KMS-11 (cell line): ENCODE measurements at regions not wholly inside any gene's neighbourhood (a gene's known extent, or its start where the extent isn't known, plus 50 kb on each side); places are given as distances from the start of the nearest gene placed in this dataset.

Experiments used
- H2AFZ ChIP-seq: fragments of 200-600 bp; sonication (generic); 2 replicates; pipeline ENCODE4 v1.6.1; 2016; ENCODE audit warnings: antibody characterized with exemption, mixed run types, low read depth
- H3K27ac ChIP-seq: fragments of 200-600 bp; sonication (generic); 2 replicates; pipeline ENCODE4 v1.6.1; 2016; ENCODE audit warnings: mild to moderate bottlenecking, mixed run types
- H3K27me3 ChIP-seq: fragments of 200-600 bp; sonication (generic); 2 replicates; pipeline ENCODE4 v1.6.1; 2017; ENCODE audit warnings: mild to moderate bottlenecking, low read depth, mixed run types, moderate library complexity; ENCODE audit not compliant: insufficient read depth
- H3K36me3 ChIP-seq: fragments of 200-600 bp; sonication (generic); 2 replicates; pipeline ENCODE4 v1.6.1; 2017; ENCODE audit warnings: mild to moderate bottlenecking, mixed run types; ENCODE audit not compliant: insufficient read depth
- H3K4me1 ChIP-seq: fragments of 200-600 bp; sonication (generic); 2 replicates; pipeline ENCODE4 v1.6.1; 2016; ENCODE audit warnings: mild to moderate bottlenecking, low read depth, mixed run types; ENCODE audit not compliant: poor library complexity, severe bottlenecking
- H3K4me2 ChIP-seq: fragments of 200-600 bp; sonication (generic); 2 replicates; pipeline ENCODE4 v1.7.0; 2016; ENCODE audit warnings: mild to moderate bottlenecking, mixed run types
- H3K4me3 ChIP-seq: fragments of 200-600 bp; sonication (generic); IDR thresholded peaks from 2 replicates; pipeline ENCODE4 v1.6.1; 2017; ENCODE audit warnings: low read depth, low read length, mixed read lengths; ENCODE audit not compliant: insufficient read depth
- H3K79me2 ChIP-seq: fragments of 200-600 bp; sonication (generic); 2 replicates; pipeline ENCODE4 v1.6.1; 2016; ENCODE audit warnings: low read depth, mixed run types; ENCODE audit not compliant: insufficient read depth
- H3K9ac ChIP-seq: fragments of 200-600 bp; sonication (generic); 2 replicates; pipeline ENCODE4 v1.6.1; 2016; ENCODE audit warnings: mild to moderate bottlenecking, mixed run types
- H4K20me1 ChIP-seq: fragments of 200-600 bp; sonication (generic); 2 replicates; pipeline ENCODE4 v1.6.1; 2016; ENCODE audit warnings: mild to moderate bottlenecking, mixed run types; ENCODE audit not compliant: insufficient read depth
- TF ChIP-seq, protein P1 (sequence below): fragments of 200-600 bp; sonication (generic); conservative IDR thresholded peaks from 2 replicates; pipeline ENCODE4 v1.6.1; 2017; ENCODE audit warnings: low read depth, mild to moderate bottlenecking, antibody characterized with exemption, low read length, moderate library complexity, mixed read lengths

DNA sequence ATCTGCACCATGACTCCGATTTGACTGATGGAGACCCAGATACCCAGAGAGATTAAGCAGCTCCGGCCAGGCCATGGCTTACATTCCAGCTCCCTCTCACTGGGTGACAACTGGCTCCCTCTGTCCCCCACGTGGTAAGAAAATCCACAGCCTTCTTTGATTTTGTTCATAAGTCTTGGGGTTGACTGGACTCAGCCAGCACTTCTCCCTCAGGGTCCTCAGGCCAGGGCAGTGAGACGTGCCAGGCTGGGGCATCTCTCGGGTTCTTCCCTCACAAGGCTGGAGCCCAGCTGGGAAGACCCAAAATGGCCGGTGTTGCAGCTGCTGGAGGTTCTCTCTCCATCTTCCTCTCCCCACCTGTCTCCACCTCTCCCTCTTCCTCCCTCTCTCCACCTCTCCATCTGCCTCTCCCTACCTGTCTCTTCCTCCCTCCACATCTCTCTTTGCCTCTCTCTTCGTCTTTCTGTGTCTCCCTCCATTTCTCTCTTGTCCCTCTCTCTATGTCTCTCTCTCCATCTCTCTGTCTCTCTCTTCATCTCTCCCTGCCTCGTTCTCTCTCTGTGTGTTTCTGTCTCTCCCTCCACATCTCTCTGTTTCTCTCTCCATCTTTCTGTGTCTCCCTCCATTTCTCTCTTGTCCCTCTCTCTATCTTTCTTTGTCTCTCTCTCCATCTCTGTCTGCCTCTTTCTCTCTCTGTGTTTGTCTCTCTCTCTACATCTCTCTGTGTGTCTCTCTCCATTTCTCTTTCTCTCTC lies 105.3 kb downstream of the FOXL1 start:
- Histone ChIP-seq H3K4me3 (no peak overlapping the region), H3K36me3 (no peaks in the 10 kb centered on the region), H3K4me1 (no peaks in the 10 kb centered on the region), H3K9ac (no peak overlapping the region), H3K79me2 (no peaks in the 10 kb centered on the region), H3K27me3 (peaks cover 29% of the 10 kb centered on the region; the same call in 1 of the 2 replicates), H4K20me1 (no peaks in the 10 kb centered on the region), H2AFZ (no peak overlapping the region), H3K4me2 (no peak overlapping the region), H3K27ac (no peak overlapping the region)
- TF ChIP-seq, protein P1, sequence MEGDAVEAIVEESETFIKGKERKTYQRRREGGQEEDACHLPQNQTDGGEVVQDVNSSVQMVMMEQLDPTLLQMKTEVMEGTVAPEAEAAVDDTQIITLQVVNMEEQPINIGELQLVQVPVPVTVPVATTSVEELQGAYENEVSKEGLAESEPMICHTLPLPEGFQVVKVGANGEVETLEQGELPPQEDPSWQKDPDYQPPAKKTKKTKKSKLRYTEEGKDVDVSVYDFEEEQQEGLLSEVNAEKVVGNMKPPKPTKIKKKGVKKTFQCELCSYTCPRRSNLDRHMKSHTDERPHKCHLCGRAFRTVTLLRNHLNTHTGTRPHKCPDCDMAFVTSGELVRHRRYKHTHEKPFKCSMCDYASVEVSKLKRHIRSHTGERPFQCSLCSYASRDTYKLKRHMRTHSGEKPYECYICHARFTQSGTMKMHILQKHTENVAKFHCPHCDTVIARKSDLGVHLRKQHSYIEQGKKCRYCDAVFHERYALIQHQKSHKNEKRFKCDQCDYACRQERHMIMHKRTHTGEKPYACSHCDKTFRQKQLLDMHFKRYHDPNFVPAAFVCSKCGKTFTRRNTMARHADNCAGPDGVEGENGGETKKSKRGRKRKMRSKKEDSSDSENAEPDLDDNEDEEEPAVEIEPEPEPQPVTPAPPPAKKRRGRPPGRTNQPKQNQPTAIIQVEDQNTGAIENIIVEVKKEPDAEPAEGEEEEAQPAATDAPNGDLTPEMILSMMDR: no peak

DNA sequence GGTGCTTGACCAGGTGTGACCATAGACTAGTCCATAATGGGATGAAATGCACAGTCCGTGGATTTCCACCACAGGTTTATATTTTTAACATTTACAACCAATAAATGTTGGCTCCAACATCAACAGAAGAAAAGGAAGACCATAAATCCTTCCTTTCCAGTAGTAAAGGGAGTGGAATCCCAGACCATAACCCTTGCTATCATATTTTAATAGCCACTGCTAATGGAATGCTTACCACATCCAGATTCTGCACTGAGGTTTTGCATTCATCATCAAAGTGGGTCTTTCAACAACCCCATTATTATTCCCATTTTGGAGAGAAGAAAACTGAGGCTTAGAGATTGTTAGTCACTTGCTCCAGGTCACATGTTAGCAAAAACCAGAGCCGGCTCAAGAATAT lies 106.7 kb downstream of the FOXL1 start:
- Histone ChIP-seq H3K9ac (no peak overlapping the region), H2AFZ (no peak overlapping the region), H3K79me2 (no peaks in the 10 kb centered on the region), H3K27me3 (peaks cover 26% of the 10 kb centered on the region; the same call in 1 of the 2 replicates), H3K4me1 (no peaks in the 10 kb centered on the region), H3K27ac (no peak overlapping the region), H3K4me2 (no peak overlapping the region), H3K4me3 (no peak overlapping the region), H4K20me1 (no peaks in the 10 kb centered on the region), H3K36me3 (no peaks in the 10 kb centered on the region)
- TF ChIP-seq, protein P1: no peak

DNA sequence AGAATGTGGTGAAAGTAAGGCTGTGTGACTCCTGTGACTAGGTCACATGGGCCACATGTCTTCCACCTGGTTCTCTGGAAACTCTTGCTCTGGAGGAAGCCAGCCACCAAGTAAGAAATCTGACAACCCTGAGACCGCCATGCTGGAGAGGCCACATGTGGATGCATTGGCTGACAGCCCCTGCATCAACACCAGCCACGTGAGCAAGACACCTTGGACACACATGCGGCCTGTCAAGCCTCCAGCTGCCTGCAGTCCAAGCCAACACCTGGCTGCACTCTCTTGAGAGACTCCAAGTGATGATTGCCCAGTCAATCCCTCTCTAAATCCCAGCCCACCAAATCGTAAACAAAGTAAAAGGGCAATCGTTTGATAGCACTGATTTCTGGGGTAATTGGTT lies 112.6 kb downstream of the FOXL1 start:
- Histone ChIP-seq H2AFZ (no peak overlapping the region), H3K27me3 (peaks cover 9% of the 10 kb centered on the region; the same call in 1 of the 2 replicates), H3K79me2 (no peaks in the 10 kb centered on the region), H3K27ac (no peak overlapping the region), H3K4me1 (no peaks in the 10 kb centered on the region), H3K36me3 (no peaks in the 10 kb centered on the region), H4K20me1 (no peaks in the 10 kb centered on the region), H3K4me2 (no peak overlapping the region), H3K4me3 (no peak overlapping the region), H3K9ac (no peak overlapping the region)
- TF ChIP-seq, protein P1: no peak

DNA sequence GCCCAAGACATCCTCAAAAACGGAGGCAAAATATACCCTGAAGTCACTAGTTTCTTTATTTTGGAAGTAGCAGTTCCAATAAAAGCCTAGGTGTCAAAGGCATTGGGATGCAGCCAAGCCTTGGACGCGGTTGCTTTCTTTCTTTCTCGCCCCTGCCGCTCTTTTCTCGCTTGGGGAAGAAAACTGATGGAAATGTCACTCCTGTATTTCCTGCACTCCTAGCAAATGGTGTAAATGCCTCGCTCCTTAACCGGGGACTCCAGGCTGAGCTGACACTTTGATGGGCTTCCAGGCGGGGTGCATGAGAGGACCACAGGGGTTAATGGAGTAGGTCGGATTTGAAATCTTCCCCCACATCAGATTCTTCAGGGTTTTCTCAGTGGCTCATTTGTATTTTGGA lies 114.1 kb downstream of the FOXL1 start:
- H3K36me3 ChIP-seq: no peaks in the 10 kb centered on the region
- H2AFZ ChIP-seq: no peak overlapping the region
- no peak overlapping the region for H3K4me3 ChIP-seq
- TF ChIP-seq, protein P1: no peak
- no peaks in the 10 kb centered on the region for H3K79me2 ChIP-seq
- H3K4me2 ChIP-seq: no peak overlapping the region
- no peaks in the 10 kb centered on the region for H3K4me1 ChIP-seq
- H3K27me3 ChIP-seq: peaks cover 11% of the 10 kb centered on the region; the same call in 1 of the 2 replicates
- H3K9ac ChIP-seq: no peak overlapping the region
- H3K27ac ChIP-seq: no peak overlapping the region
- no peaks in the 10 kb centered on the region for H4K20me1 ChIP-seq
